ENCODE measurements at regions not wholly inside any gene's neighbourhood (a gene's known extent, or its start where the extent isn't known, plus 50 kb on each side); places are given as distances from the start of the nearest gene placed in this dataset.

DNA sequence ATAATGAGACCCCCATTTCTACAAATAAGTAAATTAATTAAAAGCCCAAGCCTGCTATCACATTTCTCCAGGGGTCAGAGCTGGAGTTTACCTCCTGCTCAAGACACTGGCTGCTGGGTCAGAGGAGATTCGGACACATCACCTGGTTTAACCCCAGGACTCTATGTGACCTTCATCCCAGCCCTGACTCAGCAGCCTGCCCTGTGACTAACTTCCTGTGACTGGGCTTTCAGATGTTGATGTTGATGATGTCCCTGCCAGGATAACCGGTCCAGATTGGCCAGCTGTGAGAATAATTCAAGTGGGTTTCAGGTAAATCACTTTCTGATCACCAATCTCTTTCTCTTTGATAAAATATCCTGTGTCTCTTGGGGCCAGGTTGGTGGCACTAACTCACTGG, 102.4 kb upstream of the MAML3 start:
- Histone ChIP-seq H3K4me3 (no peak overlapping the region), H3K36me3 (ENCODE audit: control insufficient read depth in 2 of 2, insufficient read depth in 2 of 2, low read length in 1 of 2) (no peaks in the 10 kb centered on the region), H3K27ac (ENCODE audit: control insufficient read depth, insufficient read depth) (no peak overlapping the region), H3K4me1 (ENCODE audit: control insufficient read depth, insufficient read depth, low read length) (no peaks in the 10 kb centered on the region), H2AFZ (ENCODE audit: control insufficient read depth, low read depth, low read length) (no peak overlapping the region), H3K79me2 (ENCODE audit: control insufficient read depth, insufficient read depth, low read length) (no peaks in the 10 kb centered on the region), H3K4me2 (ENCODE audit: control insufficient read depth, insufficient read depth) (no peak overlapping the region), H3K9ac (ENCODE audit: control insufficient read depth, insufficient read depth, low read length) (no peak overlapping the region), H3K9me3 (replicated peaks; ENCODE audit: control insufficient read depth, insufficient read depth, low read length) (no peaks in the 10 kb centered on the region), H3K27me3 (replicated peaks in 1 of 2; ENCODE audit: control insufficient read depth in 2 of 2, insufficient read depth in 2 of 2, low read length in 1 of 2) (peaks cover 8 to 19% of the 10 kb centered on the region in 2 experiments), H4K20me1 (ENCODE audit: control insufficient read depth, insufficient read depth) (no peaks in the 10 kb centered on the region)
- BruUV-seq (replicated peaks) = no TSS peak
- 0% methylated on average over 2 of the region's 2 CpGs for WGBS (ENCODE audit: insufficient coverage, insufficient replicate concordance, low lambda C conversion rate, missing lambda C conversion rate)
- no peak for FAIRE-seq
- DNase-seq (ENCODE audit: low read depth, low spot score) = no peak
- TF ChIP-seq POLR2A (IDR thresholded peaks at IDR 0.05; ENCODE audit: low read depth, low read length) = no peak
- ChIA-PET POLR2A (no interaction called here), SMC1A (ENCODE audit: uncharacterized antibody, unreplicated experiment) (interaction anchor here (1.4 kb wide), 1 partner anchor 19 kb away, joined by 4 read pairs; no protein-coding TSS in a partner anchor), CTCF (no interaction called here), RAD21 (ENCODE audit: unreplicated experiment) (no interaction called here)
- intact Hi-C loops (cut with micrococcal nuclease; ENCODE audit: unreplicated experiment) = no loop called here
- ATAC-seq = no peak
- in situ Hi-C loops (cut with MboI) = no loop called here

DNA sequence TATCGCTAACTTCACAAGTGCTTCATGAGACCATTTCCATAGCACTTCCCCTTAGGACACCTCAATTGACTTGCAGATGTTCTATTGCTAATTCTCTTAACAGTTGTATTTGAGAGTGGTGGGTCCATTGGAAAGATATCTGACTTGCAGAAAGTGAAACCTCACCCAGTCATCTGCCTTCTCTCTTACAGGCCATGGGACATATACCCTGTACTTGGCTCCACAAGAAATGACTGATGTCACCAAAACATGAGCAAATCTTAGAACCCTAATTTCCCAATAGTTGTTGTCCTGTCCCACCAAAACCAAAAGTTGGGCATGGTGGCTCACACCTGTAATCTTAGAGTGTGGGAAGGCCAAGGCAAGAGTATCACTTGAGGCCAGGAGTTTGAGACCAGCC, 101.9 kb upstream of the MAML3 start:
- RAD21 ChIA-PET (ENCODE audit: unreplicated experiment) = interaction anchor here (1.2 kb wide), 1 partner anchor 12 kb away, joined by 3 read pairs; no protein-coding TSS in a partner anchor
- no peak for DNase-seq (ENCODE audit: low read depth, low spot score)
- H3K36me3 ChIP-seq (ENCODE audit: control insufficient read depth in 2 of 2, insufficient read depth in 2 of 2, low read length in 1 of 2) = no peaks in the 10 kb centered on the region
- no peaks in the 10 kb centered on the region for H3K79me2 ChIP-seq (ENCODE audit: control insufficient read depth, insufficient read depth, low read length)
- in situ Hi-C loops (cut with MboI) = no loop called here
- no peak overlapping the region for H3K27ac ChIP-seq (ENCODE audit: control insufficient read depth, insufficient read depth)
- CTCF ChIA-PET = interaction anchor here (0.6 to 2.1 kb wide), 3 partner anchors 203 to 604 kb away, joined by 3 to 9 read pairs (median 4); no protein-coding TSS in a partner anchor
- 60% methylated on average over 1 of the region's 1 CpG for WGBS (ENCODE audit: insufficient coverage, insufficient replicate concordance, low lambda C conversion rate, missing lambda C conversion rate)
- peaks cover 12 to 19% of the 10 kb centered on the region in 2 experiments for H3K27me3 ChIP-seq (replicated peaks in 1 of 2; ENCODE audit: control insufficient read depth in 2 of 2, insufficient read depth in 2 of 2, low read length in 1 of 2)
- FAIRE-seq = no peak
- H3K9me3 ChIP-seq (replicated peaks; ENCODE audit: control insufficient read depth, insufficient read depth, low read length) = no peaks in the 10 kb centered on the region
- POLR2A ChIA-PET = interaction anchor here (1.1 kb wide), 1 partner anchor 794 kb away, joined by 6 read pairs; no protein-coding TSS in a partner anchor
- BruUV-seq (replicated peaks) = no TSS peak
- no peak overlapping the region for H2AFZ ChIP-seq (ENCODE audit: control insufficient read depth, low read depth, low read length)
- H3K4me3 ChIP-seq = no peak overlapping the region
- H3K4me2 ChIP-seq (ENCODE audit: control insufficient read depth, insufficient read depth) = no peak overlapping the region
- TF ChIP-seq WRNIP1 (IDR thresholded peaks at IDR 0.05; ENCODE audit: borderline replicate concordance, low read depth, low read length) = no peak
- TF ChIP-seq, protein P1, sequence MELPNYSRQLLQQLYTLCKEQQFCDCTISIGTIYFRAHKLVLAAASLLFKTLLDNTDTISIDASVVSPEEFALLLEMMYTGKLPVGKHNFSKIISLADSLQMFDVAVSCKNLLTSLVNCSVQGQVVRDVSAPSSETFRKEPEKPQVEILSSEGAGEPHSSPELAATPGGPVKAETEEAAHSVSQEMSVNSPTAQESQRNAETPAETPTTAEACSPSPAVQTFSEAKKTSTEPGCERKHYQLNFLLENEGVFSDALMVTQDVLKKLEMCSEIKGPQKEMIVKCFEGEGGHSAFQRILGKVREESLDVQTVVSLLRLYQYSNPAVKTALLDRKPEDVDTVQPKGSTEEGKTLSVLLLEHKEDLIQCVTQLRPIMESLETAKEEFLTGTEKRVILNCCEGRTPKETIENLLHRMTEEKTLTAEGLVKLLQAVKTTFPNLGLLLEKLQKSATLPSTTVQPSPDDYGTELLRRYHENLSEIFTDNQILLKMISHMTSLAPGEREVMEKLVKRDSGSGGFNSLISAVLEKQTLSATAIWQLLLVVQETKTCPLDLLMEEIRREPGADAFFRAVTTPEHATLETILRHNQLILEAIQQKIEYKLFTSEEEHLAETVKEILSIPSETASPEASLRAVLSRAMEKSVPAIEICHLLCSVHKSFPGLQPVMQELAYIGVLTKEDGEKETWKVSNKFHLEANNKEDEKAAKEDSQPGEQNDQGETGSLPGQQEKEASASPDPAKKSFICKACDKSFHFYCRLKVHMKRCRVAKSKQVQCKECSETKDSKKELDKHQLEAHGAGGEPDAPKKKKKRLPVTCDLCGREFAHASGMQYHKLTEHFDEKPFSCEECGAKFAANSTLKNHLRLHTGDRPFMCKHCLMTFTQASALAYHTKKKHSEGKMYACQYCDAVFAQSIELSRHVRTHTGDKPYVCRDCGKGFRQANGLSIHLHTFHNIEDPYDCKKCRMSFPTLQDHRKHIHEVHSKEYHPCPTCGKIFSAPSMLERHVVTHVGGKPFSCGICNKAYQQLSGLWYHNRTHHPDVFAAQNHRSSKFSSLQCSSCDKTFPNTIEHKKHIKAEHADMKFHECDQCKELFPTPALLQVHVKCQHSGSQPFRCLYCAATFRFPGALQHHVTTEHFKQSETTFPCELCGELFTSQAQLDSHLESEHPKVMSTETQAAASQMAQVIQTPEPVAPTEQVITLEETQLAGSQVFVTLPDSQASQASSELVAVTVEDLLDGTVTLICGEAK (IDR thresholded peaks at IDR 0.05; ENCODE audit: borderline replicate concordance) = no peak
- TF ChIP-seq EZH2 (IDR thresholded peaks at IDR 0.05; ENCODE audit: borderline replicate concordance, control insufficient read depth, low read depth, low read length) = no peak
- TF ChIP-seq ZNF24 (IDR thresholded peaks at IDR 0.05) = no peak
- no peak for TF ChIP-seq SIN3A (IDR thresholded peaks at IDR 0.05; ENCODE audit: low read depth, low read length)
- no peak for TF ChIP-seq HCFC1 (IDR thresholded peaks at IDR 0.05; ENCODE audit: low read length)
- TF ChIP-seq BCL11A (IDR thresholded peaks at IDR 0.05; ENCODE audit: low read depth, low read length) = no peak
- TF ChIP-seq, protein P2, sequence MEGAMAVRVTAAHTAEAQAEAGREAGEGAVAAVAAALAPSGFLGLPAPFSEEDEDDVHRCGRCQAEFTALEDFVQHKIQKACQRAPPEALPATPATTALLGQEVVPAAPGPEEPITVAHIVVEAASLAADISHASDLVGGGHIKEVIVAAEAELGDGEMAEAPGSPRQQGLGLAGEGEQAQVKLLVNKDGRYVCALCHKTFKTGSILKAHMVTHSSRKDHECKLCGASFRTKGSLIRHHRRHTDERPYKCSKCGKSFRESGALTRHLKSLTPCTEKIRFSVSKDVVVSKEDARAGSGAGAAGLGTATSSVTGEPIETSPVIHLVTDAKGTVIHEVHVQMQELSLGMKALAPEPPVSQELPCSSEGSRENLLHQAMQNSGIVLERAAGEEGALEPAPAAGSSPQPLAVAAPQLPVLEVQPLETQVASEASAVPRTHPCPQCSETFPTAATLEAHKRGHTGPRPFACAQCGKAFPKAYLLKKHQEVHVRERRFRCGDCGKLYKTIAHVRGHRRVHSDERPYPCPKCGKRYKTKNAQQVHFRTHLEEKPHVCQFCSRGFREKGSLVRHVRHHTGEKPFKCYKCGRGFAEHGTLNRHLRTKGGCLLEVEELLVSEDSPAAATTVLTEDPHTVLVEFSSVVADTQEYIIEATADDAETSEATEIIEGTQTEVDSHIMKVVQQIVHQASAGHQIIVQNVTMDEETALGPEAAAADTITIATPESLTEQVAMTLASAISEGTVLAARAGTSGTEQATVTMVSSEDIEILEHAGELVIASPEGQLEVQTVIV (IDR thresholded peaks at IDR 0.05; ENCODE audit: borderline replicate concordance, partially characterized antibody) = no peak
- TF ChIP-seq, protein P3, sequence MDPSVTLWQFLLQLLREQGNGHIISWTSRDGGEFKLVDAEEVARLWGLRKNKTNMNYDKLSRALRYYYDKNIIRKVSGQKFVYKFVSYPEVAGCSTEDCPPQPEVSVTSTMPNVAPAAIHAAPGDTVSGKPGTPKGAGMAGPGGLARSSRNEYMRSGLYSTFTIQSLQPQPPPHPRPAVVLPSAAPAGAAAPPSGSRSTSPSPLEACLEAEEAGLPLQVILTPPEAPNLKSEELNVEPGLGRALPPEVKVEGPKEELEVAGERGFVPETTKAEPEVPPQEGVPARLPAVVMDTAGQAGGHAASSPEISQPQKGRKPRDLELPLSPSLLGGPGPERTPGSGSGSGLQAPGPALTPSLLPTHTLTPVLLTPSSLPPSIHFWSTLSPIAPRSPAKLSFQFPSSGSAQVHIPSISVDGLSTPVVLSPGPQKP (IDR thresholded peaks at IDR 0.05; ENCODE audit: low read depth, low read length) = no peak
- no peaks in the 10 kb centered on the region for H3K4me1 ChIP-seq (ENCODE audit: control insufficient read depth, insufficient read depth, low read length)
- no peak for ATAC-seq
- intact Hi-C loops (cut with micrococcal nuclease; ENCODE audit: unreplicated experiment) = no loop called here
- SMC1A ChIA-PET (ENCODE audit: uncharacterized antibody, unreplicated experiment) = interaction anchor here (1.4 kb wide), 1 partner anchor 19 kb away, joined by 4 read pairs; no protein-coding TSS in a partner anchor
- no peak overlapping the region for H3K9ac ChIP-seq (ENCODE audit: control insufficient read depth, insufficient read depth, low read length)
- H4K20me1 ChIP-seq (ENCODE audit: control insufficient read depth, insufficient read depth) = no peaks in the 10 kb centered on the region

Measured in GM12878 (cell line).